ENCODE measurements at regions not wholly inside any gene's neighbourhood (a gene's known extent, or its start where the extent isn't known, plus 50 kb on each side); places are given as distances from the start of the nearest gene placed in this dataset.
"Not testable (repeated sequence)": the region's sequence is repeated elsewhere in the genome, so short reads cannot be mapped to it uniquely, and the experiment has no call there.

GRCh38 chr4:86522349-86522748, 71.8 kb upstream of the PTPN13 start:
- no peak overlapping the region for H3K4me3 ChIP-seq (ENCODE audit: low read depth, low read length)
- TF ChIP-seq, protein P1, sequence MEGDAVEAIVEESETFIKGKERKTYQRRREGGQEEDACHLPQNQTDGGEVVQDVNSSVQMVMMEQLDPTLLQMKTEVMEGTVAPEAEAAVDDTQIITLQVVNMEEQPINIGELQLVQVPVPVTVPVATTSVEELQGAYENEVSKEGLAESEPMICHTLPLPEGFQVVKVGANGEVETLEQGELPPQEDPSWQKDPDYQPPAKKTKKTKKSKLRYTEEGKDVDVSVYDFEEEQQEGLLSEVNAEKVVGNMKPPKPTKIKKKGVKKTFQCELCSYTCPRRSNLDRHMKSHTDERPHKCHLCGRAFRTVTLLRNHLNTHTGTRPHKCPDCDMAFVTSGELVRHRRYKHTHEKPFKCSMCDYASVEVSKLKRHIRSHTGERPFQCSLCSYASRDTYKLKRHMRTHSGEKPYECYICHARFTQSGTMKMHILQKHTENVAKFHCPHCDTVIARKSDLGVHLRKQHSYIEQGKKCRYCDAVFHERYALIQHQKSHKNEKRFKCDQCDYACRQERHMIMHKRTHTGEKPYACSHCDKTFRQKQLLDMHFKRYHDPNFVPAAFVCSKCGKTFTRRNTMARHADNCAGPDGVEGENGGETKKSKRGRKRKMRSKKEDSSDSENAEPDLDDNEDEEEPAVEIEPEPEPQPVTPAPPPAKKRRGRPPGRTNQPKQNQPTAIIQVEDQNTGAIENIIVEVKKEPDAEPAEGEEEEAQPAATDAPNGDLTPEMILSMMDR (IDR thresholded peaks at IDR 0.05; ENCODE audit: control insufficient read depth, extremely low read depth, insufficient read depth): peak; percentile 13; the same call in 1 of the 2 replicates
- DNase-seq (ENCODE audit: low read depth): no peak

DNA sequence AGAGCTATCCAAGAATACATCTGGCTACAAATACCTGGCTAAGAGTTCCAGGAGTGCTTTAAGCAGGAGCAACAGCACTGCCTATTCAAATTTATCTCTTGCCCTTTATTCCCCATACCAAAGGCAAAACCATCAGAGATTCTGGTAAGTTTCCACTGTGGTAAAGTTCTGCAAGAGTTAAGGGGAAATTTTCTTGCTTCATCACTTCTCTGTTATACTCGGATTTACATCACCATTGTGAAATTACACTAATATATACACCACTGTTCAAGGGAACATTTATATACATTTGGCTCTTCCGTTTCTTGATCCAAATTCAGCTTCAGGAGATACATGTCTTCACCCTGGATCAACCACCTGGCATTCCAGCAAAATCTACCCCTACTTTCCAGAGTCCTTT, 70.8 kb upstream of the PTPN13 start:
- DNase-seq (ENCODE audit: low read depth): no peak
- TF ChIP-seq, protein P1 (IDR thresholded peaks at IDR 0.05; ENCODE audit: control insufficient read depth, extremely low read depth, insufficient read depth): no peak
- H3K4me3 ChIP-seq (ENCODE audit: low read depth, low read length): no peak overlapping the region

DNA sequence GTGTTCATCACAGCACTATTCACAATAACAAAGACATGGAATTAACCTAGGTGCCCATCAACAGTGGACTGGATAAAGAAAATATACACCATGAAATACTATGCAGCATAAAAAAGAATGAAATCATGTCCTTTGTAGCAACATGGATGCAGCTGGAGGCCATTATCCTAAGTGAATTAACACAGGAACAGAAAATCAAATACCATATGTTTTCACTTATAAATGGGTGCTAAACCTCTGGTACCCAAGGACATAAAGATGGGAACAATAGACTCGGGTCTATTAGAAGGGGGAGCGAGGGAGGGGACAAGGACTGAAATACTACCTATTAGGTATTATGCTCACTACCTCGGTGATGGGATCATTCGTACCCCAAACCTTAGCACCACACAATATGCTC, 66.4 kb upstream of the PTPN13 start:
- DNase-seq (ENCODE audit: low read depth); H3K4me3 ChIP-seq (ENCODE audit: low read depth, low read length): not testable (repeated sequence)

DNA sequence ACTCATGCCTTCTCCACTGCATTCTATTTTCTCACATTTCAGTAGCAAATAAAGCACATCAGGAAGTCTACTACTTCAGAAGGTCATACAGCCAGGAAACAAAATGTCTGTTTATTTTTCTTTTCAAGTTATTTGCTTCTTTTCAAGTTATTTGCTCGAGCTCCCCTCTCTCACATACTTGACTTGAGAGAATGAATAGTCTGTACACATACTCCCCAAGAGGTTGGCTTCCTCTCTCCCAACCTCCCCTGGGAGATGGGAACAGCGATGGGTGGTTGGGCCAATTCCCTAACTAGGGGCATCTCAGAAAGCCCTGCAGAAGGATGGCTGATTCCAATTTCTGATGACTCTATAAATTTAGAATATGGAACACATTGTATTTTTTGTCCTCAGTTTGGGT, 64.7 kb upstream of the PTPN13 start:
- no peak for DNase-seq (ENCODE audit: low read depth)
- TF ChIP-seq, protein P1 (IDR thresholded peaks at IDR 0.05; ENCODE audit: control insufficient read depth, extremely low read depth, insufficient read depth): no peak
- H3K4me3 ChIP-seq (ENCODE audit: low read depth, low read length): no peak overlapping the region

DNA sequence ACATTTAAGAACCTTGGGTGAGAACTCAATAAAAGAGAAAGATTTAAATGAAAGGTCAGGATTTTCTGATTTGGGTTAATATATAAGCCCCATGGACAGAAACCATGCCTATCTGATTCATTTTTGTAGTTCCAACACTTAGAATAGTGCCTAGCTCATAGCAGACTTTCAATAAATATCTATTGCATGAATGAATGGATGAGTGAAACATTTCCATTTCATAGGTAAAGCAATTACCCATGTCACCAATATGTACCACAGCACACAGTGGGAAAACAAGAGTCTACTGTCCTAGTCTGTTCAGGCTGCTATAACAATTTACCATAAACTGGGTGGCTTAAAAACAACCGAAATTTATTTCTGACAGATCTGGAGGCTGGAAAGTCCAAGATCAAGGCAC, 63.9 kb upstream of the PTPN13 start:
- H3K4me3 ChIP-seq (ENCODE audit: low read depth, low read length): no peak overlapping the region
- DNase-seq (ENCODE audit: low read depth): no peak
- TF ChIP-seq, protein P1 (IDR thresholded peaks at IDR 0.05; ENCODE audit: control insufficient read depth, extremely low read depth, insufficient read depth): no peak

GRCh38 chr4:86531440-86531839, 62.7 kb upstream of the PTPN13 start:
- no peak for DNase-seq (ENCODE audit: low read depth)
- no peak overlapping the region for H3K4me3 ChIP-seq (ENCODE audit: low read depth, low read length)
- TF ChIP-seq, protein P1 (IDR thresholded peaks at IDR 0.05; ENCODE audit: control insufficient read depth, extremely low read depth, insufficient read depth): no peak

GRCh38 chr4:86532851-86533250, 61.3 kb upstream of the PTPN13 start:
- DNase-seq (ENCODE audit: low read depth): no peak
- no peak overlapping the region for H3K4me3 ChIP-seq (ENCODE audit: low read depth, low read length)
- TF ChIP-seq, protein P1 (IDR thresholded peaks at IDR 0.05; ENCODE audit: control insufficient read depth, extremely low read depth, insufficient read depth): no peak
